Muscle of leg (tissue), 3 donors: ENCODE measurements at regions not wholly inside any gene's neighbourhood (a gene's known extent, or its start where the extent isn't known, plus 50 kb on each side); places are given as distances from the start of the nearest gene placed in this dataset.
A peak's percentile ranks its signal among the peaks of the same experiment; 100 is the strongest.
"Not testable (repeated sequence)": the region's sequence is repeated elsewhere in the genome, so short reads cannot be mapped to it uniquely, and the experiment has no call there.

Experiments
- DNase-seq: peaks from one replicate; pipeline ENCODE4 v3.0.0; 2013
- H3K27ac ChIP-seq: one replicate; pipeline ENCODE4 v1.5.1; 2013; ENCODE audit warnings: mild to moderate bottlenecking, low read length, control low read depth
- H3K27me3 ChIP-seq: one replicate; pipeline ENCODE4 v1.6.1; 2013; ENCODE audit warnings: low read length; ENCODE audit not compliant: control insufficient read depth, insufficient read depth
- H3K36me3 ChIP-seq: one replicate; pipeline ENCODE4 v1.6.1; 2013; ENCODE audit warnings: low read length; ENCODE audit not compliant: control insufficient read depth, insufficient read depth
- H3K4me1 ChIP-seq: one replicate; pipeline ENCODE4 v1.6.1; 2013; ENCODE audit warnings: low read length; ENCODE audit not compliant: control insufficient read depth, insufficient read depth
- H3K4me3 ChIP-seq: one replicate; pipeline ENCODE4 v1.5.1; 2013; ENCODE audit warnings: low read length, control low read depth
- H3K9me3 ChIP-seq: replicated peaks from 2 replicates; pipeline ENCODE4 v1.6.1; 2013; ENCODE audit warnings: low read depth, low read length; ENCODE audit not compliant: control insufficient read depth
- WGBS: methylation state at CpG from one replicate; pipeline ENCODE4 v1.1.5; 2013; ENCODE audit warnings: missing lambda C conversion rate; ENCODE audit not compliant: insufficient coverage; 5-methylcytosine and 5-hydroxymethylcytosine counted together

DNA sequence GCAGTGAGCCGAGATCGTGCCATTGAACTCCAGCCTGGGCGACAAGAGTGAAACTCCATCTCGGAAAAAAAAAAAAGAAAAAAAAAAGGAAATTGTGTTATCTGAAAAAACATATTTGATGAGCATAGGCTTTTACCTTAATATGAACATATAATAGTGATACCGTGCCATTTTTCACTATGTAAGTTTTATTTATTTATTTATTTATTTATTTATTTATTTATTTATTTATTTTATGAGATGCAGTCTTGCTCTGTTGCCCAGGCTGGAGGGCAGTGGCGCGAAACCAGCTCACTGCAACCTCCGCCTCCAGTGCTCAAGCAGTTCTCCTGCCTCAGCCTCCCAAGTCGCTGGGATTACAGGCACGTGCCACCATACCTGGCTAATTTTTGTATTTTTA lies 85.2 kb upstream of the FOXP2 start:
- H3K4me1 ChIP-seq, H3K4me3 ChIP-seq, H3K36me3 ChIP-seq, DNase-seq, H3K27ac ChIP-seq, H3K9me3 ChIP-seq, H3K27me3 ChIP-seq: not testable (repeated sequence)
- WGBS = no CpG with 5 or more reads among the region's 10 CpGs

DNA sequence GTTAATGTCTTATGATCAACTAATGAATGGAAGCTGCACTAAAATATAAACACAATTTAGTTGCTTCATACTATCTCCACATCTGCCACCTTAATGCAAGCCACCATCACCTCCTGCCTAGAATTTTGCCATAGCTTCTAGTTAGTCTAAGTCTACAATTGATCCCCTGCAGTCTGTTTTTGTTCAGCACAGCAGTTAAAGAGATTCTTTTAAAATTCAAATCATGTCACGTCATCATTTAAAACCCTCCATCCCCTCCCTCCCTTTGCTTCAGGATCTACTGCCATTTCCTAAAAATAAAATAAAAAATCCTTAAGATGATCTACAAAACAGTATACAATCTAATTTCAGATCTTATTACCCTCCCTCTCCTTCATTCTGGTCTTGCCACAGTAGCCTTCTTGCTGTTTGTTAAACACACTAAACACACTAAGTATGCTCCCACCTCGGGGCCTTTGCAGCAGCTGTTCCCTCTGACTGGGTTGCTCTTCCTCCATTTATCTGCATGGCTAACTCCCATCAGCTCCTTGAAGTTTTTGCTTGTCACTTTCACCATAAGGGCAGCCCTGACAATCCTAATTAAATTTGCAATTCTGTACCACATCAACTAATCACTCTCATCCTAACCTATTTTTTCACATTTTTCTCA lies 97.0 kb upstream of the FOXP2 start:
- WGBS = 25% methylated on average over 2 of the region's 2 CpGs
- DNase-seq = no peak
- no peaks in the 10 kb centered on the region for H3K36me3 ChIP-seq
- H3K9me3 ChIP-seq = no peaks in the 10 kb centered on the region
- no peak overlapping the region for H3K4me3 ChIP-seq
- no peaks in the 10 kb centered on the region for H3K27me3 ChIP-seq
- H3K4me1 ChIP-seq = no peaks in the 10 kb centered on the region
- H3K27ac ChIP-seq = no peak overlapping the region

DNA sequence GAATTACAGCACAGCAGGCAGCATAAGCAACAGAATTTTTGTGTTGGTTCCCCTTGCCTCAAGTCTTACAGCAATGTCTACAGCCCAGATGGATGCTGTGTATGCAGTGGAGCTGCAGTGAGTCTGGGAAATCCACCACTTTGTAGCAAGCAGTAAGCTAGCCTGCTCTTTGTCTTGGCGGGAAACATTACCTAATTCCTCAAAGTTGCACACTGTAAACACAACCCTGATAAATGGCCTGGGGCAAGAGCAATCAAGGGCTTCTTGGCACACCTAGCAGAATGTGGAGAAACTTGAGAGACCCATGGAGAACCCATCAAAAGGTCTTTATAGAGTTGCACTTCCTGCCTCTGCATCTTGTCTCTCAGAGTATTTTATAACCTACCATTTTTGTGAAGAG lies 102.0 kb upstream of the FOXP2 start:
- Histone ChIP-seq H3K27ac (no peak overlapping the region), H3K4me1 (no peaks in the 10 kb centered on the region), H3K4me3 (no peak overlapping the region), H3K9me3 (no peaks in the 10 kb centered on the region), H3K27me3 (no peaks in the 10 kb centered on the region), H3K36me3 (no peaks in the 10 kb centered on the region)
- DNase-seq = no peak
- no CpG with 5 or more reads among the region's 1 CpG for WGBS

DNA sequence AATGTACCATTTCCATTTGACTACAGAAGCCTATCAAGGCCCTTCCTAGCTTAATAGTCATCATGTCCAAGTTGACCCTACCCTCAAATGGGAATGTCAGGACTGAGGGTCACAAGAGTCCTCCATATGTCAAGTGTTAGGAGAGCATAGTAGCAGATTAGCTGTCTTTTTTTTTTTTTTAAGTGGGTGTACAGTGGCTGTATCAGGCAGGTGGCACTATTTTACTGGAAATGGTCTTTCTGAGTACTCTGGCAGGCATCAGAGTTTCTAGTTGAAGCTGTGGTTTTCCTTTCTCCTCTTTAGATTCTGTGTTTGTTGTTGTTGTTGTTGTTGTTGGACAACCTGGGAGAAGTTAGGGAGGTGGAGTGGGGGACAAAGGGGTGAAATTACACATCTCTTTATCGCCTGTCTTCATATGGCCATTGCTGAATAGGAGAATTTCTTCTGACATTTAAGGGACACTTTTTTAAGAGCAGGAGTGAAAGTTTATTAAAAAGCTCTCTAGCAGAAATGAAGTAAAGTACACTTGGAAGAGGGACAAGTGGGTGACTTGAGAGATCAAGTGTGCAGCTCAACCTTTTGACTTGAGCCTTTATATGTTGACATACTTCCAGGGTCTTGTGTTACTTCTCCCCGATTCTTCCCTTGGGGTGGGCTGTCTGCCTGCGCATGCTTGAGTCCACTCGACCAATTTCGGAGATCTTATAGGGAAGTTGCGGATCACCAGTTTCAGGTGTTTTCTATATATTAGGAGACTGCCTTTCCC lies 104.1 kb upstream of the FOXP2 start:
- H3K4me1 ChIP-seq = no peaks in the 10 kb centered on the region
- no peaks in the 10 kb centered on the region for H3K27me3 ChIP-seq
- DNase-seq = peak; percentile 18
- H3K27ac ChIP-seq = no peak overlapping the region
- 98% methylated on average over 5 of the region's 6 CpGs for WGBS
- no peaks in the 10 kb centered on the region for H3K36me3 ChIP-seq
- no peaks in the 10 kb centered on the region for H3K9me3 ChIP-seq
- no peak overlapping the region for H3K4me3 ChIP-seq

DNA sequence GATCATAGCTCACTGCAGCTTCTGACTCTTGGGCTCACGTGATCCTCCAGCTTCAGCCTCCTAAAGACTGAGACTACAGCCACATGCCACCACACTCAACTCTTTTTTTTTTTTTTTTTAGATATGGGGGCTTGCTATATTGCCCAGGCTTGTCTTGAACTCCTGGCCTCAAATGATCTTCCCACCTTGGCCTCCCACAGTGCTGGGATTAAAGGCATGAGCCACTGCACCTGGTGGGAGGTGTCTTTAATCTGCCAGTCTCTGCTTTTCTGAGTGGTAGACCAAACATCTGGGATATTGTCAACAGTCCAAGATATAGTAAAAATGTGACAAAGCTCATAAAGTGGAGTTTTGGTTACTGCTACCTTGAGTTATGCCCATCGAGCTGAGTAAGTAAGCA lies 104.9 kb upstream of the FOXP2 start:
- H3K27ac ChIP-seq = no peak overlapping the region
- 33% methylated on average over 1 of the region's 2 CpGs for WGBS
- H3K9me3 ChIP-seq = no peaks in the 10 kb centered on the region
- DNase-seq = no peak
- H3K27me3 ChIP-seq = no peaks in the 10 kb centered on the region
- H3K36me3 ChIP-seq = no peaks in the 10 kb centered on the region
- no peaks in the 10 kb centered on the region for H3K4me1 ChIP-seq
- no peak overlapping the region for H3K4me3 ChIP-seq

DNA sequence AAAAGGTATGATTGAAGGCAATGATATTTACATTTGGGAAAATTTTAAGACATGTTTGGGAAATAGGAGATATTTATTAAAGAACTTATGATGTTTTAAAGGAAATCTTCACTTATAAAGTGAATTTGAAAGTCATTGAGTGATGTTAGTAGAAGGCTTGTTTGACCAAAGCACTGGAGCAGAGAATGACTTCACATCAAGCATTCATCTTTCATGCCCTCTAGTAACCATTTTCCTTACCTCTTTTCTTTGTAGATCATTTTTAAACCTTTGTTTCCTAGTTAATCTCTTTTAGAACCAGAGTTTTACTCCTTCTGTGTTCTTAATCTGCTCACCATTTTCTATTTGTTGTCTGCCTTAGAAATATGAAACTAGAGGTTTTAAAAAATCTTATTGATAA lies 111.3 kb upstream of the FOXP2 start:
- DNase-seq = no peak
- Histone ChIP-seq H3K36me3 (no peaks in the 10 kb centered on the region), H3K27me3 (no peaks in the 10 kb centered on the region), H3K4me1 (no peaks in the 10 kb centered on the region), H3K9me3 (no peaks in the 10 kb centered on the region), H3K27ac (no peak overlapping the region), H3K4me3 (no peak overlapping the region)

DNA sequence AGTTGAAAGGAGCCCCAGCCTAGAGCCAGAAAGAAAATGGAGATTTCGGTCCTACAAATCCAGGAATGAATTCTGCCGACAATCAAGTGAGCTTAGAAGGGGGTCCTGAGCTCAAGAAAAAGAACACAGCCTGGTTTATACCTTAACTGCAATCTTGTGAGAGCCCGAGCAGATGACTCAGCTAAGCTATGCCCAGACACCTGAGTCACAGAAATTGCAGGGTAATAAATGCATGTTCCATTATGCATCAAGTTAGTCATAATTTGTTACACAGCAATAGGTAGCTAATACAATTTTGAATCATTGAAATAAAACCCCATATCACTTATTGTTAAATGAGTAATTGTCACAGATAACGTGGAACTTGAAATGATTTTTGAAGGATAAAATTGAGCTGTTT lies 111.8 kb upstream of the FOXP2 start:
- DNase-seq = no peak
- H3K4me1 ChIP-seq = no peaks in the 10 kb centered on the region
- H3K27me3 ChIP-seq = no peaks in the 10 kb centered on the region
- H3K4me3 ChIP-seq = no peak overlapping the region
- H3K27ac ChIP-seq = no peak overlapping the region
- no peaks in the 10 kb centered on the region for H3K9me3 ChIP-seq
- H3K36me3 ChIP-seq = no peaks in the 10 kb centered on the region
- WGBS = 100% methylated on average over 2 of the region's 4 CpGs

DNA sequence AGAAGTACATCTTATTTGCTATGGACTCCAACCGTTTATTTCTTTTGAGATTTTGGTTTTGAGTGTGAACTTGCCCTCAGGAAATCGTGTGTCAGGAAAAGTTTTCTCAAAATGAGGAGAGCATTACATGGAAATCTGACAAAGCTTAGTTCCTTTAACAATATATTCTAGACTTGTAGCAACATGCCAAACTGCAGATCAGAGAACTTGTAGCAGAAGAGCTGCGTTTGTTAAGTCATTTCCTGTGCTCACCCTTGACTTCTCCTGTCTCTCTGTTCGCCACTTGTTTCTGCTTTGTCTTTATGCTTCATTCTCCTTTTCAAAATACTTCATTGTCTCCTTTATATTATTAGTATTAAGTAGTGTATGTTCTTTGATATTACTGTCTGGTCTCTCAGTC lies 116.6 kb upstream of the FOXP2 start:
- no peak overlapping the region for H3K27ac ChIP-seq
- H3K4me1 ChIP-seq = no peaks in the 10 kb centered on the region
- WGBS = 67% methylated on average over 1 of the region's 4 CpGs
- H3K9me3 ChIP-seq = no peaks in the 10 kb centered on the region
- DNase-seq = no peak
- no peak overlapping the region for H3K4me3 ChIP-seq
- H3K27me3 ChIP-seq = no peaks in the 10 kb centered on the region
- H3K36me3 ChIP-seq = no peaks in the 10 kb centered on the region

DNA sequence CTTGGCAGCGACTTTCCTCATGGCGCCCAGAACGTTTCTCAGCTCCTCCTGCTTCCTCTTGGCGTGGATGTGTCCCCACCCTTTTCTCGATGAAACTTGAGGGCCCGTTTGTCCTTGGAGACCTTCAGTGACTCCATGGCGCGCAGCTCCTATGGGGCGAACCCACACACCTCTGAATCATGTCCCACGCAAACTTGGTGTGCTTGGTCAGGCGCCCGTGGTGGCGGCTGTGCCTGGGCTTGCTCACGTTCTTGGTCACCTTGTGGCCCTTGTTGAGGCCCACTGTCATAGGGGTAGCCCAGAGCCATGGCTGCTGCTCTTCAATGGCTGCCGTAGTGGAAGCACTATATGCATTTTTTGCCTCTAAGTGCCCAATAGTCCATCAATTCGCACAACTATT lies 117.5 kb upstream of the FOXP2 start:
- Histone ChIP-seq H3K27me3 (no peaks in the 10 kb centered on the region), H3K4me1 (no peaks in the 10 kb centered on the region), H3K9me3 (no peaks in the 10 kb centered on the region), H3K27ac (no peak overlapping the region), H3K4me3 (no peak overlapping the region), H3K36me3 (no peaks in the 10 kb centered on the region)
- DNase-seq = no peak
- WGBS = 94% methylated on average over 15 of the region's 16 CpGs

DNA sequence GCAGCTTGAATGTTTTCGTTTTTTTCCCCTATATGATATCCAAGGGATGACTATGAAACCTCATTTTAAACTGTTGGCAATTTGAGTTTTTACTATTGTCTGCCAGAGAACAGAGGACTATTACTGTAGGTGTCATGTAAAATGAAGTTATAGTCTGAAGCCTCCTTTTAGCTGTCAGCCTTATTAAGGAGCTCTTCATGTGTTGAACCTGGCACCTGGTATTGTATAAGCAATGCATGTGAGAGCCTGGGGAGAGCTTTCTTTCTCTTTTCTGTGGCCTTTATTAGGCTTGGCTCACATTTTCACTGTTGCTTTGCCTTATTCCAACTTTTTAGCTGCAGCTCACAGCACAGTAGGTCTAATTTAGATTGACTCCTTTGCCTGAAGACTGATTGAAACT lies 119.1 kb upstream of the FOXP2 start:
- no peaks in the 10 kb centered on the region for H3K36me3 ChIP-seq
- no peaks in the 10 kb centered on the region for H3K27me3 ChIP-seq
- H3K4me1 ChIP-seq = no peaks in the 10 kb centered on the region
- no peak overlapping the region for H3K4me3 ChIP-seq
- no peak for DNase-seq
- no peak overlapping the region for H3K27ac ChIP-seq
- WGBS = no CpG with 5 or more reads among the region's 1 CpG
- H3K9me3 ChIP-seq = no peaks in the 10 kb centered on the region

DNA sequence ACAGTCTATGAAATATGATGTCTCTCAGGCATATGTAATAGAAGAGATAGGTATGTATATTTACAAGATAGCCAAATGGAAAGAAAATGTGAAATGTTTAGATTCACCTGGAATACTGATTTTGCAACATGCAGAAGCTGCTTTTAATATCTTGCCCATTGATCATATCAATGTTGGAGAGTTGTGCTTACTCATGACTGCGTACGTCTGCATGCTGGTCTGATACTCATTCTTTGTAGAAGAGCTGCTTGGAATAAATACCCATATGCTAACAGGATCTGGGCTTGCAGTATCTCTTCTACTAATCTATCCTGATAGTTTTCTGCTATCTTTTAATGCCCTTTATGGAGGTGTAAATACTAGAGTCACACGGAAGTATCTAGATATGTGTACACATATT lies 120.6 kb upstream of the FOXP2 start:
- H3K4me1 ChIP-seq = no peaks in the 10 kb centered on the region
- no peak overlapping the region for H3K4me3 ChIP-seq
- H3K36me3 ChIP-seq = no peaks in the 10 kb centered on the region
- H3K27me3 ChIP-seq = no peaks in the 10 kb centered on the region
- no peak overlapping the region for H3K27ac ChIP-seq
- WGBS = no CpG with 5 or more reads among the region's 3 CpGs
- no peak for DNase-seq
- H3K9me3 ChIP-seq = no peaks in the 10 kb centered on the region
